ENCODE measurements at regions not wholly inside any gene's neighbourhood (a gene's known extent, or its start where the extent isn't known, plus 50 kb on each side); places are given as distances from the start of the nearest gene placed in this dataset.

DNA sequence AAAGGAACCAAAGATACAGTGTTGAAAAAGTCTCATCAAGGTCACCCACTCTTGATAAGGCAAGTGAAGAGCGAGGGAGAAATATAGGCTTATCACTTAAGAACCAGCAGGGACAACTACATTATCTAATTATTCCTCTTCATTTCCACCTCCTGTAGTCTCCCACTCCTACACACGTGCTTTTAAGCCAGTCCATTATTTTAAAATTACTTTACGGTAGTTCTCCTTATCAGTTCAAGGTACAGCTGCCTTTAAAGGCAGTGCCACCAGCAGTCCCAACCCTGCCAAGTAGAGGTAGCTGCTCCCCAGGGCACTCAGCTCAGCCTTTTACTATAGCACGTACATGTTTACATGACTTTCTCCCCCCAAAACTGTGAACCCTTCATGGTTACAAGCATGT is 161.5 kb upstream of the BLID start:
- DNase-seq (ENCODE audit: low read depth, low spot score) = no peak

DNA sequence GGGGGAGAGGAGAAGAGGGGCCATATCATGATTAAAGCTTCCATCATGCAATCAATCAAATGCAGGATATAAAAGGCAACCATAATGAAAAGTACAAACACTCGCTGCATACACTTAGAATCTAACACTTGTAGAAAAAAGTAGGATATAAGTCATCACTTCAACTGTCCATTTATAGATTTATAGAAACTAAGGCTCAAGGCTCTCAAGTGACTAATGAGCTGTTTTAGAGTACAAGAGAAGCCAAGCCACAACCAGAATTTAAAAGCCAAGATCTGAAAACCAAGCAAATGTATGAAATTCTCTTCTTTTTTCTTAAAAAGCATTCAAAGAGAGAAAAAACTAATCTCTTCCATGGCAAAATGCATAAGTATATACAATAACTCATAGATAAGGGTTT is 160.2 kb upstream of the BLID start:
- DNase-seq (ENCODE audit: low read depth, low spot score) = peak; percentile 7

DNA sequence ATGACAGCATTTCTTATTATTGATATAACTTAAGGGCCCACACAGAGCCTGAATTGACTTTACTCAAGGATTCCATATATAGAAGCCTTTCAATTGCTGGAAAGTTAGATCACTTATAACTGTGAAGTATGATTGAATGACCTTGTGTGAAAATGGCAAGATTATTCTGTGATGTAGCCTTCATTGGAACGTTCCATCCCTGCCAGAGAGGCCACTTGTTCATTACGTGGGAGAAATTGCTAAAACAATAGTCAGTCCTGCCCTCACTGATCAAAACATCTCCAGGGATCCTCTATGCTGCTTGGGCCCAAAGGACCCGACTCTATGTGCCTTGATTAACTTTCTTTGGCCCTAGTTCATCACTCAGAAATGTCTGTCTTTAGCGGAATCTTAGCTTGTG is 159.5 kb upstream of the BLID start:
- no peak for DNase-seq (ENCODE audit: low read depth, low spot score)

DNA sequence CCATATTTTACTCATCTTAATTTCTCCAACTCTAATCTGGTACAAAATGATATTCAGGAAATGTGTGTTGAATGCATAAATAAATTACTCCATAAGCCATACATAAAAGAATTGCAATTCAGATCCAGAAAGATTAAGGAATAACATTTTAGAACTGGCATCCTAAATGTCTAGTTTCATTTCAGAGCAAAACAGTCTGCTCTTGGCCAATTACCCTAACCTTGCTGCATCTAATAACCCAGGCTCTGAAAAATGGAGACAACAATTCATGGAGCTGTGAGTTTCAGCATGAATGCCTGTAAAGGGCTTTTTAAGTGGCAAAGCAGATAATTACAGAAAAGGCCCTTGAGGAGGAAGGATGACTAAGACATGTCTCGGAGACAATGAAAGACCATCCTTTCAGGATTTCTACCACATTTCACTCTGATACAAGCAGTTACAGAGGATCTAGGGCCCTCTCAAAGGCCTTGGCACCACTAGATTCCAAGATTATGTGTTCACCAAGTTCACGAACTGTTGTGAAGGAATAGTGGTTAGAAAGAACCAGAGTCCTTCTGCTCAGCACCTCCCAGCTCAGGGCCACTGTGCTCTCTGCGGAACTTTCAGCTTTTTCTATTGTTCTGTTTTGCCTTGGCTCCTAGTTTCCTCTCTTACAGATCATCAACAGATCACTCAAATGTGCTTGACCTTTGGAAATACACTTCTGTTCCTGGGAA is 157.6 kb upstream of the BLID start:
- peak; percentile 21 for DNase-seq (ENCODE audit: low read depth, low spot score)

DNA sequence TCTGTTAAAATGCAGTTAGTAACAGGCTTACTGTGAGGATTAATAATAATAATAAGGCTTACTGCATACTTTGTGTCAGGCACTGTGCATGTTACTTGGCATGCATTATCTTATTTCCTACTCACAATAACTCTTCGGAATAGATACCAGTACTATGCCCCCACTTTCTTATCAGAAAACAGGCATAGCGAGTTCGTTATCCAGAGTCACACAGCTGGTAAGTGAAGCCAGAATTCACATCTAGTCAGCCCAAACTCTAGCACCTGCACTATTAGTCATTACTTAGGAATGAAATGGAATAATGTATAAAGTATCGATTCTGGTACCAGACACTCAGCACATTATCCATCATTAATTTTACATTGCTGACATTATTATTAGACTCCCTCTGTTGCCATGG is 155.7 kb upstream of the BLID start:
- DNase-seq (ENCODE audit: low read depth, low spot score) = no peak

DNA sequence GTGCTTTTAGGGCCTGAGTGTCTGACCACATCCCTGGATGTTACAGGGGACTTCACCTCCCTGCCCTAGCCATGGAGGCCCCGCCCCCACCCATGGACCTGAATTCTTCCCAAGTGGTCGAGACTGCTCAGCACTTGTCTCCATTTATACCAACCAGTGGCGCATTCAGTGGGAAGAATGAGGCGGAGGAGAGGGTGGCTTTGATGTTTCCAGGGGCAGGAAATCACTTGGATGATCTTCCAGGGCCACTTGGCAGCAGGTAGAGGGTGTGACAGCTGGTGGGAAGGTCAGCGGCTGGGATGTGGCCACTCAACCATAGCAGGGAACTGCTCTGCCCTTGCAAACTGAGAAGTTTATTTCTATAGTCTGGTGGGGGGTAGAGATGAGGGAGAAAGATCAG is 155.1 kb upstream of the BLID start:
- no peak for DNase-seq (ENCODE audit: low read depth, low spot score)

DNA sequence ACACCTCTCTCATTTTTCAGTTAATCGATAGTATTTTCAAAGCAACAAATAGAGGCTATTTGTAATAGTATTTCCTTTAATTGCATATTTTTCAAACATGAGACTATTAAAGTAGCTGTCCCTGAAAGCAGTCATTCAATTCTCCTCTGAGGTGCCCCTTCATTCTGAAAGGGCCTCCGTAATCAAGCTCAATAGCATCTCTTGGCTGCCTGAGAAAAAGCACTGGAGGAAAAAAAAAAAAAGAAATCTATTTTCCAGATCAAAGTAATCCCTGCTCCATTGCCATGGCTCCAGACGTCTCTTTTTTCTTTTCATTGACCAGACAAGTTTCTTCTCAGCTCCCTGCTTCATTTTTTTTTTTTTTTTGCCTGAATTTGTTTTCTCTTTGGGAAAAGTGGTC is 154.5 kb upstream of the BLID start:
- DNase-seq (ENCODE audit: low read depth, low spot score) = no peak

DNA sequence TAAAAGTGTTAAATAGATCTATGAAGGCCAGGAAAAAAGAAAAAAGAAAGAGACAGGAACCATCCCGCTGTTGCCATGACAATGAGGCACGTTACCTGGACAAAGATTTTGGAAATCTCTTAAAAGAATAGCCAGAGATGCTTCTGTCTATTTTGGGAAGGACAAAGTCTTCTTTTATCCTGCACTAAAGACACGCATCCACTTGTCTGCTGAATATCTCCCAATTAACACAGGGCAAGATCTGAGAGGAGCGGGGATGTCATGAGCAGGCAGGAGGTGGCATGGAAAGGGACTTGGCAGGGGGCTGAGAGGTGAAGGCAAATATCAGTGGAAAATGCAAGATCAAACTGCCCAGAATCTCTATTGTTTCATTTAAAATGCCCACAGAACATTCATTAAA is 153.8 kb upstream of the BLID start:
- no peak for DNase-seq (ENCODE audit: low read depth, low spot score)

DNA sequence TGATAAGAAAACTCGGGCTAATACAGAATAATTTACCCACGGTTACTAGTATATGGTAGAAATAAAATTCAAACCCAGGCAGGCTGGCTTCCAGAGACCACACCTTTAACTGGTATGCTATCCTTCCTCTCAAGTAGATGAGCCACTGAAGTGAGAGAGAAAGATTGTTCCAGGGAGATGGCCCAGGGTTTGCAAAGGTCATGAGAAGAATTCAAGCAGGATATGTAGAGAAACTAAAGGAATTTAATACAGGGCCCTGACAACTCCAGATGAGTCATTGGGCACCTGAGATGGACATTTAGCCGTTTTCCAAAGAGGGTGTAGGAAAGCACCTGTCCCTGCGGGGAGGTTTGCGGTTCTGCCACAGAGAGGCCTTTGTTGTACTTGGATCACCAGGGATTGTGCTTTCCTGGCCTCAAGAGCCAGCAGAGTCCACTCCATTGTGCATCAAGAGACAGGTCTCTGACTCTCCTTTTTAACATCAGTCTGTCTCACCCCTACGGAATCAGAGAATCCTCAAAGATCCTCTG is 152.7 kb upstream of the BLID start:
- no peak for DNase-seq (ENCODE audit: low read depth, low spot score)

DNA sequence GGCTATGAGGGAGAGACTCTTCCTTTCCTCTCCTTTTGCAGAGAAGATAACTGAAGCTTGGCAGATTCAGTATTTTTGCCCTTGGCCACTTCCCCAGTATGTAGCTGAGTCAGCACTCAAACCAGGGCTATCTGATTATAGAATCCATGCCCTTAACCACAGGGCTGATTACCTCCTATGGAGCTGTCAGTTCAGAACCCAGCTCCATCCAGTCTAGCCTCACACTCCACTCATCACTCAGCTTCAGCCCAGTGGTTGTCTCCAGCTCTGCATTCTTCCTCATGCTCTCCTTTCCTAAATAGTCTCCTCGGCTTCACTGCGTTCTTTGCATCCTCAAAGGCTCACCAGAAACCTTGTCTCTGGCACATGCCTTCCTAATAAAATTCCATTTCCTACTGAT is 151.6 kb upstream of the BLID start:
- DNase-seq (ENCODE audit: low read depth, low spot score) = peak; percentile 72

DNA sequence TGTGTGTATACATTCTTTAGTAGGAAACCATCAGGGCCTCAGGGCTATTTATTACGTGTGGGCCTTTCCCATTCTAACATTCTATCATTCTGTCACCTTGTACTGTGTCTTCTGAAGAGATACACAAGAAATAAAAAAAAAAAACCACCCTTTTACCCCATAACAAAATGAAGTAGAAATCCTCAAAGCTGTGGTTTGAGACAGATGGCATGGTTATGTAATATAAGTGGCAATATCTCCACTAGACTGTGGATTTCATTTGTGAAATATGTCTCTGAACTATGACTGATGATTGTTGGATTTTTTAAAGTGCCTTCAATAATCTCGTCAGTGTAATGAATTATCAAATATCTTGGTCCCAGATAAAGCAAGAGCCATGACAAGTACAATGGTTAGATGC is 150.0 kb upstream of the BLID start:
- DNase-seq (ENCODE audit: low read depth, low spot score) = no peak

DNA sequence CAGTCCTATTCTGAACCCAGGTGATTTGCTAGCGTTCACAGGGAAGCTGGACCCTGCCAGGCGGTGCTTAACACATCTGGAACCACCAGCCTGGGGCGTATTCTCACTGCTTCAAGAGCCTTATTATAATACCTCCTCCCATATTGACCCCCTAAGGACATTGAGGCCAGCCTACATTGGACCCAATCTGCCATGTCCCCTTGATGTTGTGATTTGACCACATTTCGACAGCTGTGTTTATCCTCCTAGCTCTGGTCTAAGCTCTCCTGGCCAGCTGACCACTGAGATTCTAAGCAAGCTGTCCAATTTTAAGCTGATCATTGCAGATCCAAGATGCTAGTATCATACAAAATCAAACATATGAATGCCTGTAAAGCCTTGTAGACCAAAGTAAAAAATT is 148.1 kb upstream of the BLID start:
- no peak for DNase-seq (ENCODE audit: low read depth, low spot score)

DNA sequence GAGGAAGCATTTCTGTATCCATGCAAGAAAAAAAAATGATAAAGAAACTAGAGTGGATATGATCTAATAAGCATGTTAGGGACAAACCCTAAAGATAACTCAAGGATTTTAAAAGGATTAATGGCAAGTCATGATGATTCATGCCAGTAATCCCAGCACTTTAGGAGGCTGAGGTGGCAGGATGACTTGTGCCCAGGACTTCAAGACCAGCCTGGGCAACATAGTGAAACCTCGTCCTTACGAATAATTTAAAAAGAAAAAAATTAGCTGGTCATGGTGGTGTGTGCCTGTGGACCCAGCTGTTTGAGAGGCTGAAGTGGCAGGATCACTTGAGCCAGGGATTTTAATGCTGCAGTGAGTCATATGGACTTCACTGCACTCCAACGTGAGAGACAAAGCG is 145.5 kb upstream of the BLID start:
- no peak for DNase-seq (ENCODE audit: low read depth, low spot score)

DNA sequence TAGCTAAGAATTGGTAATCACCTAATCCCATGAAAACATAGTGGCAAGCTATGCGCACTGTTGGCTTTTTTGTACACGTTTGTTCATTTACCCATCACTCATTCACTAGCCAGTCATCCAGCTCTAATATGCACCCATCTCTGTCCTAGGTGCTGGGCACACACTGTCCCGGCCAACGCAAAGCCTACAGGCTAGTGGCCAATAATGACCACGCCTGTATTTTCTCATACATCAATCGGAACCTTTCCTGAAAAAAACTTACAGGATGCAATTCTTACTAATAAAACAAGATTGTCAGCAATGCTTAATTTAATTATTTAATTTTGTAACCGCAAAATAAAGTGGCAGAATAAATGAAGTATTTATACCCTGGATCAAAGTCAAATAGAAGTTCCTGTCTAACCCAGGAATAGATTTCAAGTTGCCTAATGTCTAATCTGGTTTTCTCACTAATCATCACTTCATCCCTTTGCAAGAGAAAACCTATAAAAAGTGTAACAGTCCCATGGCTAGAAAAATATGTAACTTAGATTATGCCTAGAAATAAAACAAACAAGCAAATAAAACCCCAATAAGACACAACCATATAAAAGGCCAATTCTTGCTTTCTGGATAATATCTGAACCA is 143.3 kb upstream of the BLID start:
- no peak for DNase-seq (ENCODE audit: low read depth, low spot score)

DNA sequence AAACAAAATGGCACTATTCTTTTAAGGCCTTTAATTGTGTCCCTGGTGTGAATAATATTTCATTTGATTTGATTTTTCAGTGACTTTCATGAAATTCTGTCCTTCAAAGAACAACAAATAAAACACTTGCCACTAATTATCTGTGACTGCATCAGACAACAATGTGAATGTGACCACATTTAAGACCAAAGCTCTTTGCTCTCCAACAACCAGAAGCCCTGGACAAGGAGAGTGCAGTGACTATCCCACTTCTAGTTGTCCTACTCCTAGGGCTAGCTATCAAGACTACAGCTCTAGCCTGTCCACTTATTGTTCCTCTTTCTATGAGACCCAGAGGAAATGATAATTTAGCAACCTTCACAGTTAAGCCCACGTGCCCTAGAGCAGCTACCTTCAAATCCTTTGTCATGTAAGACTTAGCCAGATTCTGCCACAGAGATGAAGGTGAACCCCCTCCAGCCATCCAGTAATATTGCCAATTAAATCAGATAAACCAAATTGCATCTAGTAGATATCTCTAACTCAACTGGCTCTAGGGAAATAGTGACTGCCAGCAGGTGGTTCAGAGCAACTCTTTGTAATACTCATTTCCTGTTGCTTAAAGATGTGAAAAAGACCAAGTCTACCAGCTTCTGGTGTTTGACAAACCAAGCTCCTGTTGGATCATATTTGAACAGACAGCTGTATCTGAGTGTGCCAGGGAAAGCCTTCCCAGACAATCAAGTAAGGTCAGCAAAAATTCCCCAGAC is 142.6 kb upstream of the BLID start:
- DNase-seq (ENCODE audit: low read depth, low spot score) = peak; percentile 37

DNA sequence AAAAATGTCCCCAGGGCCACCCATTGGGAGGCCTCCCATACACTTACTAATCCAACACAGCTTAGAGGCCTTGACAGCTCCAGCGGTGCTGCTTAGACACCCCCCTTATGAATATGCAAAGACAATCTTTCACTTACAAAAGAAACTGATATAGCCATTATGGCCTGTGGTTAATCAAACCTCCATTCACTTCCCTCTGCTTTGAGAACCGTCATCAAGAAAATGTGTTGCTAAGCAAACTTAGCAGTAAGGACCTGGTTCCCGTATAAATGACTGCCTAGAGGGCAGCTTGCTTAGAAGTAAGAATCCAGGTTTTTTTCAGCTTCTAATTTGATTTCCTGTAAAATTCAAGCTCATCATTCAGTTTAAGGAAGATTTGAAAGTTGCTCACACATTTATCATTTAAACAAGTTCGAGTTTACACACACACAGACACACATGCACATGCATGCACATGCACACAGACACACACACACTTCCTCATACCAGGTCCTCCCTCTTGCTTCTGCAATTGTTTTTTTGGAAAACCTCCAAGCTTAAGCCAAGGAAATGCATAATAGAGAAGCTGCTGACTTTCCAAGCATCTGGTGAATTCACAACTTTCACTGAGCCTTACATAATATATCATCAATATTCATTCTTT is 137.7 kb upstream of the BLID start:
- peak; percentile 64 for DNase-seq (ENCODE audit: low read depth, low spot score)

DNA sequence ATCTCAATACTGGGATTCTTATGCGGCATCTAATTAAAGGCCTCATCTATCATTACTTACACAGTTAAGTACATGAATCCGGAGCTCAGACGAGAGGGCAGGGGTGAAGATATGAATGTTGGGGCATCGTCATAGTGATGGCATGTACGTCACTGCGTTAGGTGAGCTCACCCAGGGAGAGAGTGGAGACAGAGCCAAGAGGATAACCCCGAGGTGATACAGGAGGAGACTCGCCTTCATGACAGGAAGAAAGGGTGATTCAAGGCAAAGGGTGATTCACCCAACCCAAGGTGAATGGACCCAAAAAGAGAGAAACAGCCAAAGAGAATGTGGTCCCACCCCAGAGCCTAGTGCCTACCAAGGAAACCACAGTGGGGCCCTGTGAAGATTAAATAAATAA is 132.9 kb upstream of the BLID start:
- no peak for DNase-seq (ENCODE audit: low read depth, low spot score)

DNA sequence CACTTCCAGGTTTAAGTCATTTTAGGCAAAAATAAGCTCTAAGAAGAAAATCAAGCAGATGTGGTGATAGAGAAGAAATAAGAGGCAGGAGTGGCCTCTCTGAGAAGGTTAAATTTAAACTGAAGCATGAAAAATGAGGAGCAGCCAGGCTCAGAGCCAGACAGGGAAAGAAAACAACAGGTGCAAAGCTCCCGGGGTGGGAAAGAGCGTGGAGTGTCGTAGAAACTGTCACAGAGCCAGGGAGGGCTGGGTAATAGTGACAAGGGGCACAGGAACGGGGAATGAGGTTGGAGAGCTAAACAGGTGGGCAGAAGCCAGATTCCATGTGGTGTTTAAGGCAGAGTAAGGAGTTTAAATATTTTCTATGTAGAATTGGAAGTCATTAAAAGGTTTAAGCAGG is 132.1 kb upstream of the BLID start:
- no peak for DNase-seq (ENCODE audit: low read depth, low spot score)

DNA sequence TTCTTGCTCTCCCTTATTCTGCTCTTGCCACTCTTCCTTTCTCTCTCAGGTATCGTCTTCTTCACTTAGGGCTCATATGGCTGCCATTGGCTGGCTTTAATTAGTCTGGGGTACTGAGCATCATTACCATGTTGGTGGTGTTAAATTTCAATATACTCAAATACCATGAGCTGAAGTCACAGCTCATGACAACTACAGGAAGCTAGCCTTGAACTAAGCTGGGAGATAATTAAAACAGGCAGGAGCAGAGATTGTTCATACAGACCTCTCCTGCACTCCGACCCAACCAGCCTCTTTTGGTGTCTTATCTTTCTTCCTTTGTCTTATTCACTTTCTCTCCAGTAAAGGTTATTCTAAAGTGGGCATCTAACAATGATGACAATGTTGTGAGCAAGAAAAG is 130.9 kb upstream of the BLID start:
- DNase-seq (ENCODE audit: low read depth, low spot score) = no peak

DNA sequence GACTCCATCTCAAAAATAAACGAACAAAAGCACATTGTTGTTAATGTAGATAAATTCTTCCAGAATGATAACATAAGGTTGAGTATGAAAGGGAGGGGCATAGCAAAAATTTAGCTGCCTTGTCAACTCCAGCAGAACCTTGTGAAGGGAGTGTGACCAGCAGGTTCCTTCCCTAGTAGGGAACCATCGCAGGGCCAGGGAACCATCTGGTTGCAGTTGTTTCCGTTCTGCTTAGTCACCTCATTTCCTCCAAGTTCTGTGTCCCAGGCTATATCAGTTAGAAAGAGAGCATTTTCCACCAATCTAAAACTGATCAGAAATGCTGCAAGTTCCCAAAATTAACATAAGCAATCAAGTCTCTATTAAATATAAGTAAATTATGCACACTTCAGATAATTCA is 126.7 kb upstream of the BLID start:
- DNase-seq (ENCODE audit: low read depth, low spot score) = no peak

DNA sequence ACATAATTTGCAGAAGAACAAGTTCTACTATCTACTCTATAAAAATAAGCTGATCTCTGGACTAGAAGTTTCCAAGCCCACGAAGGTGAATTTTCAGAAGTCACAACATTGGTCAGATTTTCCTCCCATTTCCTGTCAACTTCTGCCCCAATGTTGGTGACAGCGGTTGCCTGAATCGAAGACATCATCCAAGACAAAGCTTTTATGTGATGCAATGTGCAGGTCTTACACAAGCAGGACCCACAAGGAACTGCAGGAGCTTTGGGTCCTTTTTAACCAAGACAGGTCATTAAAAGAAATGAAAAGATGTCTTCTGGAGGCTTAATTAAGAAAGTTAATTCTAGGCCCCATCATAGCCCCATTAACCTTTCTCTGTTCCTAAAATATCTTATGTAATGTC is 125.6 kb upstream of the BLID start:
- DNase-seq (ENCODE audit: low read depth, low spot score) = no peak

DNA sequence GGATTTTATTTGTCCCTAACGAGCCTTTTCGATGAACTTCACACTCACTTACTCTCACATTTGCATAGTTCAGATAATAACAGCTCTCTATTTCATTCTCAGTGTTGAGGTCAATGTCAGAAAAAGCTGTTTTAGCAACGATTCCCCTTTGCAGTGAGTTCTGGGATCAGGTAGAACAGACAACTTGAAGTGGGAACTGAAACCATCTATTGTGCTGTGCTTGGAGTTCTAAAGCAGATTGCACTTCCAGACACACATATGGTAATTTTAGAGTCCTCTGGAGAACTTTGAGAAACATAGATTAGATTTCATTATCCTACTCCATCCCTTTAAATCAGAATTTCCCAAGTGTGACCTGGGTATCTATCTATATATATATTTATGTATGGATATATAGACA is 124.6 kb upstream of the BLID start:
- DNase-seq (ENCODE audit: low read depth, low spot score) = no peak

Measured in astrocyte of the hippocampus (primary cell).